Tibial nerve (tissue), 4 donors: ENCODE measurements at regions not wholly inside any gene's neighbourhood (a gene's known extent, or its start where the extent isn't known, plus 50 kb on each side); places are given as distances from the start of the nearest gene placed in this dataset.
"Not testable (repeated sequence)": the region's sequence is repeated elsewhere in the genome, so short reads cannot be mapped to it uniquely, and the experiment has no call there.

Experiments used
- DNase-seq, 2 donors: peaks; one replicate each; pipeline ENCODE4 v3.0.0-alpha.2; 2019; ENCODE audit warnings: low spot score in 2 of 2
- H3K27ac ChIP-seq, 4 donors: fragments of 200-600 bp; sonication (generic) in 3 of 4; one replicate each; pipeline ENCODE4 v1.5.1; 2017 to 2019; ENCODE audit warnings: mild to moderate bottlenecking in 1 of 4
- H3K27me3 ChIP-seq, 2 donors: fragments of 200-600 bp; sonication (generic) in 1 of 2; one replicate each; pipeline versions ENCODE4 v1.5.1 to v1.6.0; 2017 to 2019
- H3K36me3 ChIP-seq, 3 donors: fragments of 200-600 bp; sonication (generic); one replicate each; pipeline ENCODE4 v1.5.1; 2018 to 2019
- H3K4me1 ChIP-seq, 4 donors: fragments of 200-600 bp; sonication (generic) in 3 of 4; one replicate each; pipeline ENCODE4 v1.5.1; 2017 to 2019
- H3K4me3 ChIP-seq, 4 donors: fragments of 200-600 bp; sonication (generic) in 3 of 4; one replicate each; pipeline ENCODE4 v1.5.1; 2017 to 2019; ENCODE audit warnings: mild to moderate bottlenecking in 1 of 4, moderate library complexity in 1 of 4
- H3K9me3 ChIP-seq, 4 donors: fragments of 200-600 bp; sonication (generic) in 3 of 4; one replicate each; pipeline ENCODE4 v1.5.1; 2017 to 2019
- EP300 ChIP-seq, 2 donors: sonication (generic); formaldehyde crosslinking; IDR thresholded peaks; one replicate each; pipeline ENCODE4 v1.6.1; 2017; ENCODE audit warnings: antibody characterized with exemption in 2 of 2, mild to moderate bottlenecking in 1 of 2
- POLR2A ChIP-seq, 2 donors: fragments of 450-650 bp; IDR thresholded peaks; one replicate each; pipeline ENCODE4 v1.6.1; 2017; ENCODE audit warnings: antibody characterized with exemption in 2 of 2, mild to moderate bottlenecking in 2 of 2, moderate library complexity in 2 of 2
- WGBS, 2 donors: methylation state at CpG; one replicate each; pipeline ENCODE4 v1.1.5; 2018; 5-methylcytosine and 5-hydroxymethylcytosine counted together
- TF ChIP-seq, protein P1 (sequence below), 5 experiments: fragments of 200-600 bp in 3 of 5; fragments of 450-650 bp in 2 of 5; sonication (generic) in 3 of 5; IDR thresholded peaks; one replicate each; pipeline ENCODE4 v1.5.1; 2016 to 2019; ENCODE audit warnings: antibody characterized with exemption in 5 of 5, mild to moderate bottlenecking in 3 of 5, moderate library complexity in 2 of 5

GRCh38 chr2:192416060-192416459 is 221.3 kb upstream of the TMEFF2 start:
- 49 to 58% methylated on average over 4 of the region's 4 CpGs for WGBS, 2 donors
- no peak for DNase-seq
- Histone ChIP-seq H3K9me3 (no peaks in the 10 kb centered on the region), H3K4me3 (no peak overlapping the region), H3K4me1 (no peaks in the 10 kb centered on the region), H3K27ac (no peak overlapping the region), H3K36me3 (no peaks in the 10 kb centered on the region), H3K27me3 (no peaks in the 10 kb centered on the region)
- no peak for TF ChIP-seq EP300 (IDR thresholded peaks at IDR 0.05)
- TF ChIP-seq, protein P1, sequence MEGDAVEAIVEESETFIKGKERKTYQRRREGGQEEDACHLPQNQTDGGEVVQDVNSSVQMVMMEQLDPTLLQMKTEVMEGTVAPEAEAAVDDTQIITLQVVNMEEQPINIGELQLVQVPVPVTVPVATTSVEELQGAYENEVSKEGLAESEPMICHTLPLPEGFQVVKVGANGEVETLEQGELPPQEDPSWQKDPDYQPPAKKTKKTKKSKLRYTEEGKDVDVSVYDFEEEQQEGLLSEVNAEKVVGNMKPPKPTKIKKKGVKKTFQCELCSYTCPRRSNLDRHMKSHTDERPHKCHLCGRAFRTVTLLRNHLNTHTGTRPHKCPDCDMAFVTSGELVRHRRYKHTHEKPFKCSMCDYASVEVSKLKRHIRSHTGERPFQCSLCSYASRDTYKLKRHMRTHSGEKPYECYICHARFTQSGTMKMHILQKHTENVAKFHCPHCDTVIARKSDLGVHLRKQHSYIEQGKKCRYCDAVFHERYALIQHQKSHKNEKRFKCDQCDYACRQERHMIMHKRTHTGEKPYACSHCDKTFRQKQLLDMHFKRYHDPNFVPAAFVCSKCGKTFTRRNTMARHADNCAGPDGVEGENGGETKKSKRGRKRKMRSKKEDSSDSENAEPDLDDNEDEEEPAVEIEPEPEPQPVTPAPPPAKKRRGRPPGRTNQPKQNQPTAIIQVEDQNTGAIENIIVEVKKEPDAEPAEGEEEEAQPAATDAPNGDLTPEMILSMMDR (IDR thresholded peaks at IDR 0.05), result no peak
- no peak for TF ChIP-seq POLR2A (IDR thresholded peaks at IDR 0.05)

- Histone ChIP-seq H3K9me3 (no peaks in the 10 kb centered on the region), H3K4me3 (no peak overlapping the region), H3K27me3 (no peaks in the 10 kb centered on the region), H3K4me1 (no peaks in the 10 kb centered on the region), H3K36me3 (no peaks in the 10 kb centered on the region), H3K27ac (no peak overlapping the region)
- no peak for DNase-seq
- WGBS, 2 donors, result 88 to 90% methylated on average over 18 of the region's 18 CpGs
- TF ChIP-seq EP300 (IDR thresholded peaks at IDR 0.05) (no peak), POLR2A (IDR thresholded peaks at IDR 0.05) (no peak)
- TF ChIP-seq, protein P1 (IDR thresholded peaks at IDR 0.05), result no peak
Observed at GRCh38 chr2:192414794-192415193, 220.1 kb upstream of the TMEFF2 start.

GRCh38 chr2:192413812-192414681 is 219.3 kb upstream of the TMEFF2 start:
- no peaks in the 10 kb centered on the region for H3K27me3 ChIP-seq
- no peaks in the 10 kb centered on the region for H3K36me3 ChIP-seq
- TF ChIP-seq, protein P1 (IDR thresholded peaks at IDR 0.05), result no peak
- no peak for TF ChIP-seq EP300 (IDR thresholded peaks at IDR 0.05)
- TF ChIP-seq POLR2A (IDR thresholded peaks at IDR 0.05), result no peak
- 97% methylated on average over 6 to 12 of the region's 13 CpGs for WGBS, 2 donors
- H3K9me3 ChIP-seq, result no peaks in the 10 kb centered on the region
- no peak overlapping the region for H3K27ac ChIP-seq
- DNase-seq, result no peak
- no peak overlapping the region for H3K4me3 ChIP-seq
- no peaks in the 10 kb centered on the region for H3K4me1 ChIP-seq

GRCh38 chr2:192412866-192413265 is 218.1 kb upstream of the TMEFF2 start:
- WGBS, 2 donors, result 84 to 86% methylated on average over 10 of the region's 10 CpGs
- H3K4me1 ChIP-seq, DNase-seq, H3K27ac ChIP-seq, H3K9me3 ChIP-seq, H3K4me3 ChIP-seq, H3K27me3 ChIP-seq, H3K36me3 ChIP-seq: not testable (repeated sequence)

GRCh38 chr2:192412394-192412793 is 217.7 kb upstream of the TMEFF2 start:
- H3K4me1 ChIP-seq, result no peaks in the 10 kb centered on the region
- H3K9me3 ChIP-seq, result no peaks in the 10 kb centered on the region
- H3K27me3 ChIP-seq, result no peaks in the 10 kb centered on the region
- H3K36me3 ChIP-seq, result no peaks in the 10 kb centered on the region
- no peak overlapping the region for H3K27ac ChIP-seq
- TF ChIP-seq, protein P1 (IDR thresholded peaks at IDR 0.05), result no peak
- TF ChIP-seq POLR2A (IDR thresholded peaks at IDR 0.05) (no peak), EP300 (IDR thresholded peaks at IDR 0.05) (no peak)
- no peak overlapping the region for H3K4me3 ChIP-seq
- no peak for DNase-seq
